HG02588 (cell line): ENCODE measurements at regions not wholly inside any gene's neighbourhood (a gene's known extent, or its start where the extent isn't known, plus 50 kb on each side); places are given as distances from the start of the nearest gene placed in this dataset.
"Not testable (repeated sequence)": the region's sequence is repeated elsewhere in the genome, so short reads cannot be mapped to it uniquely, and the experiment has no call there.

Experiments
- ATAC-seq: cut with Tn5 transposase; IDR thresholded peaks from one replicate; pipeline ENCODE4 v1.9.1; 2021; ENCODE audit warnings: mild to moderate bottlenecking, moderate library complexity; ENCODE audit not compliant: unreplicated experiment

DNA sequence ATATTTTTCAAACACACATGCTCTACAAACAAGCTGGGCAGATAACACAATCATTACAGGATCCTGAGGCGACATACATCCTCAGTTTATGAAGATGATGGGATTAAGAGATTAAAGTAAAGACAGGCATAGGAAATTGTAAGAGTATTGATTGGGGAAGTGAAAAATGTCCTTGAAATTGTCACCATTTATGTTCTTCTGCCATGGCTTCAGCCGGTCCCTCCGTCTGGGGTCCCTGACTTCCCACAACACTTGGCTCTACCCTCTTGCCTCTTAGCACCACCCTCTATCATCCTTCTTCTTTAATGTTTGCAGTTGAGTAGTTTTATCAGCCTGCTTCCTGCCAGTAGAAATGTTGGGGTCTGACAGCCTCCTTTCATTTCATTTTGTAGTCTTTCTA, 244.4 kb downstream of the DAD1 start:
- ATAC-seq: no peak

DNA sequence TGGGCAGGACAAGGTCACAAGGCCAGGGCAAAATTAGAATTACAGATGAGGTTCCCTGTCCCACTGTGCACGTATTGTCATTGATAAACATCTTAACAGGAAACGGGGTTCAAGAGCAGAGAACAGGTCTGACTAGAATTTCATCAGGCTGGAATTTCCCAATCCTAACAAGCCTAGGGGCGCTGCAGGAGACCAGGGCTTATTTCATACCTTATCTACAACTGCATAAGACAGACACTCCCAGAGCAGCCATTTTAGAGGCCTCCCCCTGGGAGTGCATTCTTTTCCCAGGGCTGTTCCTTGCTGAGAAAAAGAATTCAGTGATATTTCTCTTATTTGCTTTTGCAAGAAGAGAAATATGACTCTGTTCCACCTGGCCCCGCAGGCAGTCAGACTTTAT, 244.8 kb downstream of the DAD1 start:
- ATAC-seq: not testable (repeated sequence)

DNA sequence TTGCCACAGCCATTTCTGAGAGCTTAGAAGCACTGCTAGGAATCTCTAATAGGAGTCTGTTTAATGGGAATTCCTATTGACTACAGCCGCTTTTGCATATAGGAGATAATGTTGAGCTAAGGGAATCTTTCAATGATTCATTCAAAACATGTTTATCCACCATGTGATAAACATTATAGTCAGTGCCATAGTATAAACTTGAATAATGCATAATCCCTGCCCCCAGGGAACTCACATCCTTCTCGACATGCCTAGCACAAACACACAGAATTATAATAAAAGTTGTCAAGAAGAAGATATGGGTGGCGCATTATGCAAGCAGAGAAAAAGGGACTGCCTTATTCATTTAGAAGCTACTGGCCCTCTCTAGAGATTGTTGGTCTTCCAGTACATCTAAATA, 248.0 kb downstream of the DAD1 start:
- ATAC-seq: no peak

DNA sequence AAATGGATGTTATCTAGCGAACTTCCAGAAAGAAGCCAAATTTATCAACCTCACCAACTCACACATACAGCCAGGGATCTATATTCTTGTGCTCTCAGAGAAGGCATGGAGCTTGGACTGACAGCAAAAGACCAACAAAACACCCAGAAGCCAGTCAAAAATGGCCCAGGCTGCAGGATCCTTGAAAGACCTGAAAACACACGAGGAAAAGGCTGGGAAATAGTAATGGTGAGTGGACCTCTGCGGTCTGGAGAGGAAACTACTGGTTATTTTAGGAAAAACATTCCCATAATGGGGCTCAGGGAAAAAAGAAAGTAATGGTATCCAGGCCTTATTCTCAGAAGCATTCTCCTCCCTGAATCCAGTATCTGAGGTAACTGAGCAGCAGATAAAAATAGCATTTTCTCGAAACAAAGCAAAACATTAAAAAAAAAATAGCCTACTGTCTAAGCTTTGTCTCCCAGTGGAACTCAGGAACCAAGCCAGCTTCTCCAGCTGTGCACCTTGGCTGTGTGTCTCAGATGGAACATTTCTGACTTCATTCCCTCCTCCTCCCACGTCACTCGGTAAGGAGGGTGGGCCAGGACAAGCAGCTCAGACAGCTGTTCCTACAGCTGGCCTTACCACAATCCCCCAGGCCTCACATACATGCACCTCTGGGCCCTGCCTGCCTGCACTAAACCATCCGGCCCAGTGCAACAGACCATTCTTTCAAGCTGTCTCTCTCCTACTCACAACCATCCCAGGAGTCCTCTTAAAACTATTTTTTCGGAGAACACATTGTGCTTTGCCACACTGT, 249.9 kb downstream of the DAD1 start:
- no peak for ATAC-seq

DNA sequence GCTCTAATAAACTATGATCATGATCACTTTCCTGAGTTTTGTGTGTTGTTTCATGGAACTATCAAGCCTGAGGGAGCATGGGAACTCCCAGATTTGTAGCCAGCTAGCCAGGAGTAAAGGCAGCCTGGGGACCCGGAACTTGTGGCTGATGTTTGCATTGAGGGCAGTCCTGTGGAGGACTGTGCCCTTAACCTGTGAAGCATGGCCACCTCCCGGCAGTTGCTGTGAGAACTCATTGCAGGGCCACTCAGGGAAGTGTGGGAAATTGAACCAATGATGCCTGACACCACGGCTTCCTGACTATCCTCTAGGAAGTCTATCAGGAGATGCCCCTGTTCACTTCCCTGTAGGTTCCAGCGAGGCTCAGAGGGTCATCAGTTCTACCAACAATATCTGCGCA, 250.6 kb downstream of the DAD1 start:
- ATAC-seq: no peak

DNA sequence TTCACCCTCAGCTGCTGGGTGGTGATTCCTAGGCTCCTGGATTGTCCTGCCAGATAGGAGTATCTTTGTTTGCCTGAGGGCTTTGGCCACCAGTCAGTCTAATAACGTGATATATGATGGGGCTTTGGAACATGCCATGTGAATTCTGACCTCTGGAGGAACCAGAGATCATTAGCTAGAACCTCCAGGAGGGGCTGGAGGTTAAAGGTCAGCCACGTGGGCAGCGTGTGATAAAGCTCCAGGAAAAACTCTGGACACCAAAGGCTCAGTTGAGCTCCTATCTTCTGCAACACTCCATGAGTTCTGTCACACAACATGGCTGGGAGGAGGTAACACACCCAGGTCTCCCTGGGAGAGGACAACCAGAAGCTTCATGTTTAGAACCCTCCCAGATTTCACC, 251.1 kb downstream of the DAD1 start:
- no peak for ATAC-seq

DNA sequence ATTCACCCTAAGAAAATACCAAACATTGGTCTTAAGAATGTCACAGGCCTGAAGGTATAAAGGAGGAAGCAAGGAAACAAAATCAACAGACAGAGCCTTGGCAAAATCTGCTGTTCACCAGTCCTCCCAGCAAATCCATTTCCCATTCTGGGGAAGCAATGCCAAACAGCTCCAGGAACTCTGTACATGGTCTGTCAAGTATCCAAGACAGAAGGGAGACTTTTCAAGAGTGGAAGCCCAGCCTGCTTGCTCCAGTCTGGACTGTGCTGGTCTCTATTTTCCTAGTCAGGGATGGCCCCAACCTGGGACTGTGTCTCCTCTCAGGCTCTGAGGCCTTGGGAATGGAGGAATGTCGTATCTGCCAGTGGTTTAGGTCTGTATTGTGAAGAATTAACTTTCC, 251.5 kb downstream of the DAD1 start:
- no peak for ATAC-seq

DNA sequence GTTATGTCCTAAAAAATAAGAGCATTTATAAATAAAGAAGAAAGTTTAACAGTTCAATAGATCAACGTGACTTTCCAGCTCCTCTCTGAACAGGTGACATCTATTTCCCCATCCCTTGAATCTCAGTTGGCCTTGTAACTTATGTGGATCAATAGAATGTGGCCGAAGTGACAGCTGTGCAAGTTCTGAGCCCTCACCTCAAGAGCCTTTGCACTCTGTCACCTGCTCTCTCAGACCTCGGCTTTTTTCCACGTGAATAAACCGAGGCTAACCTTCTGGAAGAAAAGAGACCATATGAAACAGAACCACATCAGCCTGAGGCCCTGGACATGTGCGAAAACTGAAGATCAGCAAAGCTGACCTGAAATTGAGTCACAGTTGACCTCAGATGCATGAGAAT, 253.0 kb downstream of the DAD1 start:
- ATAC-seq: no peak

DNA sequence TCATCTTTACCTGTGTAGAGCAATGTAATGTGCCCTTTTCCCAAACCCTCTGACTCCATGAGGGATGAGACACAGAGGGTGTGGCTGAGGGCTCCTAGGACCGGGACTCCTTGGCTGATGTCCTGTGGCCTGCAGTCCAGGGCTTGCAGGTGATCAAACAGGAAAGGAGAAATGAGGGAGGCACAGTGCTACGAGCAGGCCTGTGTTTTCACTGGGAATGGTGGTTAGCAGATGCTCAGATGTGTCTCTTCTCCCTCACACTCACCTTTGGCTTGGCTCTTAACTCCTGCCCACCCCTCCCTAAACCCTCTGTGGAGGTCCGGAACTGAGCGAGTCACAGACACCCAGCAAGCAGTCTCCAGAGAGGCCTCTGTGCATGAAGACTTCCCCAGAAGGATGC, 254.4 kb downstream of the DAD1 start:
- no peak for ATAC-seq

DNA sequence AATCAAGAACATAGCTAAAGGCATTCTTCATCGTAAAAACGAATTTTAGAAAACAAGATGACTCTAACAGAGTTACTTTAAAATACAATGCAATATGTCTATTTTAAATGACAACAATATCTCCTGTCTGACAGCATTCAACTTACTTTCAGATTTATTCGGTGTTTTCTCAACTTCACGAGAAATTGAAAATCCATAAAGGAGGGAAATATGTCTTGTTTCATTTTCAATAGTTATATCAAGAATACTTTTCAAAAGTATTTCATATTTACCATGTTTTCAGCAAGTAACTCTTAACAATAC, 254.8 kb downstream of the DAD1 start:
- no peak for ATAC-seq

DNA sequence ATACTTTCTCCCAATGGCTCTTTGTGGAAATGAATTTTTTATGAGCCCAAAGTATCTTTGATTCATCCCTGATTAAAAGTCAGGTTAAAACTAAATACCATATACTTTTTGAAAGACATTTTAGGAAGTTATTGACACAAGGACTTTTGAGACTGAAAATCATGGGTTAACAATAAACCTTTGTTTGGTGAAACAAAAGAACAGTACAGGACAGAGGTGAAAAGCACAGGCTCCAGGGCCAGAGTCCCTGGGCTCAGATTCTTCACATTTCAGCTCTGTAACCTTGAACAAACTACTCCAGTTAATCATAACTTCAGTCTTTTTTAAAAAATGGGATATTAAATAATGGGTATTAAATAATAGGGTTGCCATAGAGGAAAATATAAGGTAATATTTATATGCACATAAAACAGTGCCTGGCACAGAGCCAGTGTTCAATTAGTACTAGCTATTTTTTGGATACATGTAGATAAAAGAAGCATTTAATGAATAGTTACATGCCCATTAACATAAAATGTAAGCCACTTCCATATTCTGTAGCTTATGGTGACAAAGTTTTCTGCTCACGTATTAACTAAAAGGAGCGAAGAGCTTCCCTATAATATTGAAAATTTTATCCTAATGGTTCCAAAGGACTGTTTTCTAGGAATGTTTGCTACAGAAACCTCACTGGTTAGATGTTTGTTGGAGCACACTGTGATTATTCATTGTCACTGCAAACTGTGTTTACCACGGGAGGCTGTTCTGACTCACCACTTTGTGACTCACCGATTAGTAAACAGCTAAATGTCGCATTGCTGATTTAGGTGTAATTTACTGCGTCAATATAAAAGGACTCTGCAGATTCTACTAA, 255.4 kb downstream of the DAD1 start:
- no peak for ATAC-seq

DNA sequence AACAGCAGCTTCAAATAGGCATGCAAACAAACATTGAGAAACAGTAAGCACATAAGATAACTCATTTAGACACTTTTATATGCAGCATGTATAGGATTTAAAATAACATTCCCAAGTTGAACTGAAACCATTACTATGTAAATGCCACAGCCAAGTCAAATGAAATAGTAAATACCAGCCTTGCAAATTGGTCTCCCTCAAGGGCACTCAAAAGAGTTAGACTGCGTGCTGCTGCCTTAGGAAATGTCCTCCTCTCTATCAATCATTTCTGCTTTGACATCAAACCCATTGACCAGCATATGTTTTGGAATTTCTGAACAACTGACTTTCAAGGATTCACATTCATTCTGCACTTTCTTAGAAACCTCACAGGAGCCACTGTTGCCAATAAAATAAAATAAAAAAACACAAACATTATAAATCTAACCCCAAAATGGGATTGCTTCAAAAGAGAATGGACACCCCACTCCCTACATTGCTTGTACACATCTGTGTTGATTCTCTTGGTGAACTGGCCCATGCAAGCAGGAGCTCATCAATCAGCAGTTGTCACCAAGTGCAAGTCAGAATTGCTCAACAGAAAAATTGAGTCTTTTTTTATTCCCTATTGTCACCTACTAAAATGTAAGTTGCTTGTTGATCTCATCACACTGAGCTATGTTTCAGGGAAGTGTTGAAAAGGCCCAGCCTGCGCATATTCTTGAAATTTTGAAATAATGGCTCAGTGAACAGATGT, 256.2 kb downstream of the DAD1 start:
- ATAC-seq: no peak

DNA sequence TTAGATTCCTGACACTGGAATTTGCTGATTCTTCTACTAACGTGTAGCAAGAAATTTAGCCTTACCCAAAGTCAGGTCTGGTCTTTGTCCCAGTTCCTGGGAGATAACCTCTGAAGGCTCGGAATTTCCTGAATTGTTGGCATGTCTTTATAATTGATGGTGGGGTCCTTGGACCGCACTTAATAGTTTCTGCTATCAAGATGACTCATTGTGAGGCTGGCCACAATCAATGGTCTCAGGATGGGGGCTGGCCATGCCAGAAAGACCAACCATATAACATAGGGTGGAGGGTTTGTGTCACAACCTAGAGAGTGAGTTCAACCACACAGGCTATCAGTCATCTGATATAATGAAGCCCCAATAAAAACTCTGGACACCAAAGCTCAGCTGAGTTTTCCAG, 259.7 kb downstream of the DAD1 start:
- no peak for ATAC-seq

DNA sequence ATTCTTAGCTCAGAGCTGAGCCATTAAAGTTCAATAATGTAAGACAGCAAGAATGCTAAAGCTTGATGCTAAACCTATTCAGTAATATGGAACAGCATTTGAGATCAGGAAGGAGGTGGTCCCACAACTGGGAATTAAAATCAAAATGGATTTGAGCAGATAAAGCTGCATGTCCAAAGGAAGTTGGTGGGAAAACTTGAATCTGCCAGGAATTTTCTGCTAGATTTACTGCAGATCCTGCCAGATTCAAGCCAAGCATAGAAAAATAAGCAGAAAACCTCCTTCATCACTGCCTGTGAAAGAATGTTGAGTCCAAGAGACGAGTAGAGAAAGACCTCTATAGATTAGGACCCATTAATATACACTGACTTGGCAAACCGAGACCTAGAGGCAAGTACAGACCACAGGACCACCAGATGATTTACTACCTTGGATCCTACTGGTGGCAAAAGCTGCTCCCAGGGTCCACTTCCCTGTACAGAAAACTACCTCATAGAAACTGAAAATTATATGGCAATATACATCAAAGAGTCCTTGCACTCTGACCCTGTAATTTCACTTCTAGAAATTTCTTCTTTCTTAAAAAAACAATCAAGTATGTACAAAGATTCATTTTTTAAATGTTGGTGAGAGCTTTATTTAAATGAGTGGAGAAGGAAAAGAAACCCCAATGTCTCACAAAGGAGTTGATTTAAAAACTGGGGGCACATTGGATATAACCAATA, 263.2 kb downstream of the DAD1 start:
- ATAC-seq: no peak

DNA sequence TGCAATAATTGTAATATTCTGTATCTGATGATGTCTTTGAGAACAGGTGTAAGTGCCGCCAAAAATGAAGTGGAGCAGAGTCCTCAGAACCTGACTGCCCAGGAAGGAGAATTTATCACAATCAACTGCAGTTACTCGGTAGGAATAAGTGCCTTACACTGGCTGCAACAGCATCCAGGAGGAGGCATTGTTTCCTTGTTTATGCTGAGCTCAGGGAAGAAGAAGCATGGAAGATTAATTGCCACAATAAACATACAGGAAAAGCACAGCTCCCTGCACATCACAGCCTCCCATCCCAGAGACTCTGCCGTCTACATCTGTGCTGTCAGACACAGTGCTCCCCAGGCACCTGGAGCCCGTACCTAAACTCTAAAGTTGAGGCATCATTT, 268.7 kb downstream of the DAD1 start:
- ATAC-seq: no peak

DNA sequence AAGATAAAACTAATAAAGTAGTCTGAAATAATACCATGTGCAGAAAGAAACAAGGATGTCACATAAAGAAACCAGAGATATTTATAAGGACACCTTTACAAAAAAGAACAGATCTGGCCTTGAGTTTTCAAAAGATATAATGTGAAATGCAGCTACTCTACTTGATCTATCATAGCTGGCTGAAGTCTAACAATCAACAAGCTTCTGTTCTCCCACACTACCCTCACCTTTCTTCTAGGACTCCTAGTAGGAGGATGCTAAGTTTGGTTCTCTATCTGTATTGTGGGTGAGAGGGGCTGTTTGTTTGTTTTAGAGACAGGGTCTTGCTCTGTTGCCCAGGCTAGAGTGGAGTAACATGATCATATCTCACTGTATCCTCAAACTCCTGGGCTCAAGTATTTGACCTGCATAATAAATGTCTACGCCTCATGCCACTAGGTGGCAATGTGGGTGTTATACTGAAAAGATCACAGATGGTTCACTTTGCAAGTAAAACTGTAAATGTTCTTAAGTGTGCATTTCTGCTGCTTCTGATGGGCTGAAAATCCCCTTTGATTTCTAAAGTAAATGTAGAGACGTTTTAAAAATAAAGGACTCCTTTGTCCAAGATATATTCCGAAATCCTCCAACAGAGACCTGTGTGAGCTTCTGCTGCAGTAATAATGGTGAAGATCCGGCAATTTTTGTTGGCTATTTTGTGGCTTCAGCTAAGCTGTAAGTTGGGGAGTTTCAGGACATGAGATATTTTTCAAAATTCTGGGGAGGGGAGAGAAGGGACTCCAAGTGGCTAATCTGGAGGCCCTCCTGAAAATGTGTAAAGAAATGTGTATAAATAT, 269.3 kb downstream of the DAD1 start:
- no peak for ATAC-seq

DNA sequence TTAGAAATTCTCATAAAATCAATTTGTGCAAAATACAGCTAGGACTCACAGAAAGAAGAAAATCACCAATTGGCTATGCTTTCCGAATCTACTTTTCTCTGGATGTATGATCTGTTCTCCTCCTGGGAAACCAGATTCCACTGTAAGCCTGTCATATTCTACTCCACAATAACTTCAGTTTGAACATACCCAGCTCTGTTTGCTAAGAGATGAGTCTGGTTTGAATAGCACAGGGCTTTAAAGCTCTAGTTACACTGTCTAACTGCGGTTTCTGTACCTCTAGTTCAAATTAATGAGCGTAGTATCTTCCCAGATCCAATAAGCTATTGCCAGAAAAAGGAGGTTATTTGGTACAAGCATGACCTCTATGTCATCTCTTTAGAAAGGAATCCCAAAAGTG, 270.1 kb downstream of the DAD1 start:
- no peak for ATAC-seq

DNA sequence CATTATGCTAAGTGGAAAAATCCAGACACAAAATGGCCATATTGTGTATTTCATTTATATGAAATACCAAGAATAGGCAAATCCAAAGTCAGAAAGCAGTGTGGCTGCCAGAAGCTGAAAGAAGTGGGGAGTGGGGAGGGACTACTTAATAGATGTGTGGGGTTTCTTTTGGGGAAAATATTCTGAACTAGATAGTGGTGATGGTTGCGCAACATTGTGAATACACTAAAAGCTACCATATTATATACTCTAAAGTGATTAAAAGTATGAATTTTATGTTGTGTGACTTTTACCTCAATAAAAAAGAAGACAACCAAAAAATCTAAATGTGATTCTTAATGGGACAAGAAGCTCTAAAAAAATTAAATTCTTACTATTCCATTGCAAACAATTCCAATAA, 272.6 kb downstream of the DAD1 start:
- no peak for ATAC-seq

DNA sequence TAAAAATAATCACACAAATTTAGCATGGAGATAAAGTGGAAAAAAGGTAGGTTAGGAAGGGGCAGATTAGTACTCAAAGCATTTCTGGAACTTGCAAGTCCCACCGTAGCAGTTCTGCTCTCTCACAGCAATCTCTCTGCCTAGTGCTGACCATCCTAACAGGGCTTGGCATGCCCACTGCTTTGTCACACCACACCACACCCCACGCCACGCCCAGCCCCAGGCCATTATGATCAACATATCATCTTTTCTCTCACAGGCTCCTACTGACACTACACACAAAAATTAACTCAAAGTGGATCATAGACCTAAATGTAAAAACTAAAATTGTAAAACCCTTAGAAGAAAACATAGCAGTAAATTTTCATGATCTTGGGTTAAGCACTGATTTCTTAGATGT, 273.7 kb downstream of the DAD1 start:
- ATAC-seq: no peak

DNA sequence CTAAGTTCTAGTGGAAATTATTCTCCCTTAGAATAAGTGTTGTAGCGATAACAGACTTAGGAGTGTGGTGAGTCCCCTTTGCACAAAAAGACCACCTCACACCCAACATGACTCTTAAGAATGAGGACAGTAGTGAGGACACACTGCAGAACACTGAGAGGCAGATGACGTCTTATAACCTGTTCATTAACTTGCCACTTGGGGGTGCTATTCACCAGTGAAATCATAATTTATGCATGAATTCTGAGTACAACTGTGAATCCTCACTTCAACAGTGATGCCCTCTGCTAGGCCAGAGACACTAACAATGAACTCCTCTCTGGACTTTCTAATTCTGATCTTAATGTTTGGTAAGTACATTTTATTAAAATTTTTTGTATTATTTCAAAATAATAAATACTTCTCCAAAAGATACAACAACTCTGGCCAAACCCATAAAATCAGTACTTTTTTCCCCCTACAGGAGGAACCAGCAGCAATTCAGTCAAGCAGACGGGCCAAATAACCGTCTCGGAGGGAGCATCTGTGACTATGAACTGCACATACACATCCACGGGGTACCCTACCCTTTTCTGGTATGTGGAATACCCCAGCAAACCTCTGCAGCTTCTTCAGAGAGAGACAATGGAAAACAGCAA, 274.7 kb downstream of the DAD1 start:
- ATAC-seq: peak; percentile 69
